ENCODE measurements at regions not wholly inside any gene's neighbourhood (a gene's known extent, or its start where the extent isn't known, plus 50 kb on each side); places are given as distances from the start of the nearest gene placed in this dataset.
A peak's percentile ranks its signal among the peaks of the same experiment; 100 is the strongest.

DNA sequence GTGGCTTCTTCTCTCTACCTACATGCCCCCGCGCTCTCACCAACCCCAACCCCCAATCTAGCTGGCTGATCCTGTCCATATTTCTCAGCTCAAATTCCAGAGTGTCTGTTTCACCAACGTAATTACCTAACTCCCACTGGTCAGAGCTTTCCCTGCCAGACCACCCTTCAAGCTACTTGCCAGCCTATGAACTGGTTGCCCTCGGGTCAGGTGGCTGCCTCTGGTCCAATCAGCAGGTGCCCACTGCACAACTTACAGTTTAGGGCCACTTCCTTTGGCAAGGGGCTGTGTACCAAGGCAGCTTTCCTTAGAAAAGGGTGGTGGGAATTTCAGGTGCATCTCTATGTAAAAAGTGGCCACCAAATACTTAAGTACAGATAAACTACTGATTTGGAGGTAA lies 92.2 kb upstream of the SLC30A5 start:
- H3K9ac ChIP-seq (ENCODE audit: insufficient read depth, low read length, poor library complexity, severe bottlenecking), result no peak overlapping the region
- H3K36me3 ChIP-seq (replicated peaks in 1 of 2; ENCODE audit: control insufficient read depth in 1 of 2, insufficient read depth in 2 of 2, low read length in 2 of 2), result no peaks in the 10 kb centered on the region
- DNase-seq, result no peak
- H2AFZ ChIP-seq (ENCODE audit: insufficient read depth, low read depth, low read length, poor library complexity, severe bottlenecking), result no peak overlapping the region
- no peak overlapping the region for H3K4me2 ChIP-seq (replicated peaks; ENCODE audit: extremely low read depth, low read length, poor library complexity, severe bottlenecking)
- TF ChIP-seq, protein P1, sequence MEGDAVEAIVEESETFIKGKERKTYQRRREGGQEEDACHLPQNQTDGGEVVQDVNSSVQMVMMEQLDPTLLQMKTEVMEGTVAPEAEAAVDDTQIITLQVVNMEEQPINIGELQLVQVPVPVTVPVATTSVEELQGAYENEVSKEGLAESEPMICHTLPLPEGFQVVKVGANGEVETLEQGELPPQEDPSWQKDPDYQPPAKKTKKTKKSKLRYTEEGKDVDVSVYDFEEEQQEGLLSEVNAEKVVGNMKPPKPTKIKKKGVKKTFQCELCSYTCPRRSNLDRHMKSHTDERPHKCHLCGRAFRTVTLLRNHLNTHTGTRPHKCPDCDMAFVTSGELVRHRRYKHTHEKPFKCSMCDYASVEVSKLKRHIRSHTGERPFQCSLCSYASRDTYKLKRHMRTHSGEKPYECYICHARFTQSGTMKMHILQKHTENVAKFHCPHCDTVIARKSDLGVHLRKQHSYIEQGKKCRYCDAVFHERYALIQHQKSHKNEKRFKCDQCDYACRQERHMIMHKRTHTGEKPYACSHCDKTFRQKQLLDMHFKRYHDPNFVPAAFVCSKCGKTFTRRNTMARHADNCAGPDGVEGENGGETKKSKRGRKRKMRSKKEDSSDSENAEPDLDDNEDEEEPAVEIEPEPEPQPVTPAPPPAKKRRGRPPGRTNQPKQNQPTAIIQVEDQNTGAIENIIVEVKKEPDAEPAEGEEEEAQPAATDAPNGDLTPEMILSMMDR (IDR thresholded peaks at IDR 0.05), result no peak
- H3K4me1 ChIP-seq (ENCODE audit: control insufficient read depth in 1 of 2, insufficient read depth in 2 of 2, low read length in 2 of 2), result no peaks in the 10 kb centered on the region
- Mint-ChIP-seq H3K4me1 (peaks cover 2% of the 10 kb centered on the region), H3K27me3 (ENCODE audit: low read depth in 3 of 3) (peaks cover 0 to 2% (median 1%) of the 10 kb centered on the region in 3 donors), H3K4me3 (no peak overlapping the region), H3K36me3 (no peaks in the 10 kb centered on the region), H3K9me3 (peaks cover 0 to 3% (median 0%) of the 10 kb centered on the region in 7 donors), H3K27ac (no peak overlapping the region)
- no peaks in the 10 kb centered on the region for H3K9me3 ChIP-seq (replicated peaks in 1 of 2; ENCODE audit: control insufficient read depth in 1 of 2, insufficient read depth in 1 of 2, low read length in 2 of 2)
- no peaks in the 10 kb centered on the region for H4K20me1 ChIP-seq (ENCODE audit: insufficient read depth, low read length)
- WGBS (ENCODE audit: insufficient coverage), result 96% methylated on average over 4 of the region's 4 CpGs
- no peaks in the 10 kb centered on the region for H3K27me3 ChIP-seq (ENCODE audit: control insufficient read depth in 2 of 2, insufficient read depth in 2 of 2, low read length in 2 of 2)
- H3K4me3 ChIP-seq (replicated peaks in 1 of 3; ENCODE audit: low read depth in 2 of 3, low read length in 3 of 3), result no peak overlapping the region
- H3K79me2 ChIP-seq (ENCODE audit: insufficient read depth, low read length), result no peaks in the 10 kb centered on the region
- H3K27ac ChIP-seq (ENCODE audit: low read depth in 1 of 2, low read length in 2 of 2), result no peak overlapping the region
- intact Hi-C loops (cut with micrococcal nuclease), result no loop called here

GRCh38 chr5:69004127-69004526 lies 89.7 kb upstream of the SLC30A5 start:
- no peak overlapping the region for H3K9ac ChIP-seq (ENCODE audit: insufficient read depth, low read length, poor library complexity, severe bottlenecking)
- no peaks in the 10 kb centered on the region for H4K20me1 ChIP-seq (ENCODE audit: insufficient read depth, low read length)
- peaks cover 2 to 4% (median 3%) of the 10 kb centered on the region in 3 donors for H3K27me3 Mint-ChIP-seq (ENCODE audit: low read depth in 3 of 3)
- H3K4me1 Mint-ChIP-seq, result no peaks in the 10 kb centered on the region
- H2AFZ ChIP-seq (ENCODE audit: insufficient read depth, low read depth, low read length, poor library complexity, severe bottlenecking), result no peak overlapping the region
- no peaks in the 10 kb centered on the region for H3K36me3 ChIP-seq (replicated peaks in 1 of 2; ENCODE audit: control insufficient read depth in 1 of 2, insufficient read depth in 2 of 2, low read length in 2 of 2)
- H3K27ac ChIP-seq (ENCODE audit: low read depth in 1 of 2, low read length in 2 of 2), result no peak overlapping the region
- H3K4me1 ChIP-seq (ENCODE audit: control insufficient read depth in 1 of 2, insufficient read depth in 2 of 2, low read length in 2 of 2), result no peaks in the 10 kb centered on the region
- no peak for DNase-seq
- WGBS (ENCODE audit: insufficient coverage), result no CpG with 5 or more reads among the region's 3 CpGs
- no peaks in the 10 kb centered on the region for H3K27me3 ChIP-seq (ENCODE audit: control insufficient read depth in 2 of 2, insufficient read depth in 2 of 2, low read length in 2 of 2)
- intact Hi-C loops (cut with micrococcal nuclease), result no loop called here
- H3K36me3 Mint-ChIP-seq, result no peaks in the 10 kb centered on the region
- peak overlapping the region in 1 of 7 donors; percentile 64 for H3K27ac Mint-ChIP-seq
- TF ChIP-seq, protein P1 (IDR thresholded peaks at IDR 0.05), result no peak
- H3K9me3 ChIP-seq (replicated peaks in 1 of 2; ENCODE audit: control insufficient read depth in 1 of 2, insufficient read depth in 1 of 2, low read length in 2 of 2), result no peaks in the 10 kb centered on the region
- H3K4me3 ChIP-seq (replicated peaks in 1 of 3; ENCODE audit: low read depth in 2 of 3, low read length in 3 of 3), result no peak overlapping the region
- H3K4me3 Mint-ChIP-seq, result no peak overlapping the region
- H3K79me2 ChIP-seq (ENCODE audit: insufficient read depth, low read length), result no peaks in the 10 kb centered on the region
- H3K9me3 Mint-ChIP-seq, result no peaks in the 10 kb centered on the region
- H3K4me2 ChIP-seq (replicated peaks; ENCODE audit: extremely low read depth, low read length, poor library complexity, severe bottlenecking), result no peak overlapping the region

Measured in CD14-positive monocyte (primary cell).